ENCODE measurements at regions not wholly inside any gene's neighbourhood (a gene's known extent, or its start where the extent isn't known, plus 50 kb on each side); places are given as distances from the start of the nearest gene placed in this dataset.

DNA sequence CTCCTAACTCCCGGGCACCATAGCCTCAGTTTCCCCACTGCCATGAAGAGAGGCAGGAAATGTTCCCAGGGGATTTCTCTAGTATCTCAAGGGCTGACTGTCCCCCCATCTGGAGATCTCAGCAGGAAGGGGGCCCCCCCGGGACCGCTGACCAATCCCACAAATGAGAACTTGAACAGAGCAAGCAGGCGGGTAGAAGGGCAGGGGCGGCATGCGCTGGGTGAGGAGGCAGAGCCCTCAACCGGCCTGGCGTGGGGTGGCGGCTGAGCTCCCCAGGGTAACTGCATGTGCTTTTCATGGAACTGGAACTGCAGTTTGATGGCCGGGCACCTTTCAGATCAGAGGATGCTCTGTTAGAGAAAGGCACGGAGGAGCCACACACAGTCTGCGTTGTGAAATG, 144.5 kb downstream of the CTTN start:
- H3K9me2 ChIP-seq, result no peaks in the 10 kb centered on the region
- DNase-seq, result no peak
- H3K36me3 ChIP-seq (replicated peaks in 1 of 2; ENCODE audit: control insufficient read depth in 1 of 2, insufficient read depth in 2 of 2, low read length in 1 of 2), result no peaks in the 10 kb centered on the region
- H3K9ac ChIP-seq, result no peak overlapping the region
- H4K20me1 ChIP-seq (ENCODE audit: insufficient read depth), result no peaks in the 10 kb centered on the region
- no peaks in the 10 kb centered on the region for H3K27me3 ChIP-seq (ENCODE audit: insufficient read depth)
- H3K4me2 ChIP-seq, result no peak overlapping the region
- H3K27ac ChIP-seq (ENCODE audit: low read depth in 2 of 2, low read length in 1 of 2), result no peak overlapping the region
- H3F3A ChIP-seq (replicated peaks; ENCODE audit: insufficient read depth), result no peaks in the 10 kb centered on the region
- WGBS (ENCODE audit: low lambda C conversion rate), result 49% methylated on average over 3 of the region's 12 CpGs
- ChIA-PET CTCF (no interaction called here), POLR2A (no interaction called here)
- H2AFZ ChIP-seq (ENCODE audit: low read depth), result no peak overlapping the region
- no peaks in the 10 kb centered on the region for H3K79me2 ChIP-seq (ENCODE audit: insufficient read depth)
- TF ChIP-seq TEAD4 (IDR thresholded peaks at IDR 0.05; ENCODE audit: borderline replicate concordance, insufficient read depth), result no peak
- TF ChIP-seq POLR2AphosphoS5 (IDR thresholded peaks at IDR 0.05; ENCODE audit: low read depth, low read length), result no peak
- no peak for TF ChIP-seq RAD21 (IDR thresholded peaks at IDR 0.05; ENCODE audit: low read length)
- H3K4me1 ChIP-seq (ENCODE audit: control insufficient read depth in 1 of 2, insufficient read depth in 2 of 2, low read depth in 1 of 2, low read length in 1 of 2), result peaks cover 0 to 8% of the 10 kb centered on the region in 2 experiments; a peak in 2 of 4 replicates
- H3K9me3 ChIP-seq, result no peaks in the 10 kb centered on the region
- H3K4me3 ChIP-seq (ENCODE audit: low read depth in 2 of 2, low read length in 1 of 2), result no peak overlapping the region

DNA sequence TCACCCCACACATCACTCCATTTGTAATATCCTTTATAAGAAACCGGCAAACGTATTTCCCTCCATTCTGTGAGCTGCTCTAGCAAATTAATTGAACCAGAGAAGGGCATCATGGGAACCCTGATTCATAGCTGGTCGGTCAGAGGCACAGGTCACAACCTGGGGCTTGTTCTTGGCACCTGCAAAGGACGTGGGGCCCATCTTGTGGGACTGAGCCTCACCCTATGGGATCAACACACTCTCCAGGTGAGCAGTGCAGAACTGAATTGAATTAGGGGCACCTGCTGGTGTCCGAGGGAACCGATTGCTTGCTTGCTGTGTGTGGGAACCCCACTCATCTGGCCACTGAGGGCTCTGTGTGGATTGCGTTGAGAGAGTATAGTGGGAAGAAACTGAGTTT, 145.3 kb downstream of the CTTN start:
- Histone ChIP-seq H3K27me3 (ENCODE audit: insufficient read depth) (no peaks in the 10 kb centered on the region), H3K4me3 (ENCODE audit: low read depth in 2 of 2, low read length in 1 of 2) (no peak overlapping the region), H3K36me3 (replicated peaks in 1 of 2; ENCODE audit: control insufficient read depth in 1 of 2, insufficient read depth in 2 of 2, low read length in 1 of 2) (no peaks in the 10 kb centered on the region), H2AFZ (ENCODE audit: low read depth) (no peak overlapping the region), H3K4me1 (ENCODE audit: control insufficient read depth in 1 of 2, insufficient read depth in 2 of 2, low read depth in 1 of 2, low read length in 1 of 2) (peaks cover 0 to 16% of the 10 kb centered on the region in 2 experiments; a peak in 2 of 4 replicates), H3K27ac (ENCODE audit: low read depth in 2 of 2, low read length in 1 of 2) (no peak overlapping the region), H3K9ac (no peak overlapping the region), H3K9me2 (no peaks in the 10 kb centered on the region), H4K20me1 (ENCODE audit: insufficient read depth) (no peaks in the 10 kb centered on the region), H3F3A (replicated peaks; ENCODE audit: insufficient read depth) (no peaks in the 10 kb centered on the region), H3K79me2 (ENCODE audit: insufficient read depth) (no peaks in the 10 kb centered on the region), H3K4me2 (no peak overlapping the region), H3K9me3 (no peaks in the 10 kb centered on the region)
- TF ChIP-seq MXI1 (IDR thresholded peaks at IDR 0.05; ENCODE audit: low read depth, low read length) (no peak), RXRA (IDR thresholded peaks at IDR 0.05; ENCODE audit: borderline replicate concordance, low read depth) (no peak), POLR2AphosphoS5 (IDR thresholded peaks at IDR 0.05; ENCODE audit: low read depth, low read length) (no peak), GATA2 (CRISPR knock-in tag; IDR thresholded peaks at IDR 0.05) (no peak), NRF1 (IDR thresholded peaks at IDR 0.05; ENCODE audit: low read depth, low read length) (no peak), TAF1 (IDR thresholded peaks at IDR 0.05; ENCODE audit: borderline replicate concordance, low read depth, low read length) (no peak), EP300 (IDR thresholded peaks at IDR 0.05; ENCODE audit: borderline replicate concordance in 1 of 2, low read depth in 1 of 2, low read length in 1 of 2) (no peak), FOXJ3 (CRISPR knock-in tag; IDR thresholded peaks at IDR 0.05) (no peak), TCF12 (IDR thresholded peaks at IDR 0.05) (no peak), SIN3A (IDR thresholded peaks at IDR 0.05; ENCODE audit: borderline replicate concordance, low read depth, low read length) (no peak), MEF2A (IDR thresholded peaks at IDR 0.05; ENCODE audit: borderline replicate concordance, low read depth) (no peak)
- TF ChIP-seq, protein P1, sequence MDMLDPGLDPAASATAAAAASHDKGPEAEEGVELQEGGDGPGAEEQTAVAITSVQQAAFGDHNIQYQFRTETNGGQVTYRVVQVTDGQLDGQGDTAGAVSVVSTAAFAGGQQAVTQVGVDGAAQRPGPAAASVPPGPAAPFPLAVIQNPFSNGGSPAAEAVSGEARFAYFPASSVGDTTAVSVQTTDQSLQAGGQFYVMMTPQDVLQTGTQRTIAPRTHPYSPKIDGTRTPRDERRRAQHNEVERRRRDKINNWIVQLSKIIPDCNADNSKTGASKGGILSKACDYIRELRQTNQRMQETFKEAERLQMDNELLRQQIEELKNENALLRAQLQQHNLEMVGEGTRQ (IDR thresholded peaks at IDR 0.05; ENCODE audit: borderline replicate concordance, low read depth, low read length), result no peak
- ChIA-PET CTCF (no interaction called here), POLR2A (no interaction called here)
- DNase-seq, result no peak
- 41% methylated on average over 4 of the region's 7 CpGs for WGBS (ENCODE audit: low lambda C conversion rate)

Data from SK-N-SH (cell line).